Fibroblast of lung (primary cell): ENCODE measurements at regions not wholly inside any gene's neighbourhood (a gene's known extent, or its start where the extent isn't known, plus 50 kb on each side); places are given as distances from the start of the nearest gene placed in this dataset.

Experiments used
- DNase-seq, 2 donors: peaks; one replicate each; pipeline versions ENCODE4 v3.0.0 to v3.0.0-alpha.2; 2010; ENCODE audit warnings: low read depth in 2 of 2
- H2AFZ ChIP-seq: 2 replicates; pipeline ENCODE4 v1.5.1; 2012; ENCODE audit warnings: low read length, control low read depth, inconsistent platforms
- H3K27ac ChIP-seq: 2 replicates; pipeline ENCODE4 v1.5.1; 2011; ENCODE audit warnings: low read length, control low read depth; ENCODE audit not compliant: insufficient read depth
- H3K27me3 ChIP-seq: 2 replicates; pipeline ENCODE4 v1.5.1; 2011; ENCODE audit warnings: mild to moderate bottlenecking, low read length; ENCODE audit not compliant: control insufficient read depth, insufficient read depth
- H3K36me3 ChIP-seq: 2 replicates; pipeline ENCODE4 v1.5.1; 2011; ENCODE audit warnings: low read length; ENCODE audit not compliant: control insufficient read depth, insufficient read depth
- H3K4me1 ChIP-seq: 2 replicates; pipeline ENCODE4 v1.5.1; 2011; ENCODE audit warnings: low read length; ENCODE audit not compliant: control insufficient read depth, insufficient read depth; ENCODE audit errors: extremely low read depth
- H3K4me2 ChIP-seq: 2 replicates; pipeline ENCODE4 v1.5.1; 2011; ENCODE audit warnings: low read length, control low read depth; ENCODE audit not compliant: insufficient read depth; ENCODE audit errors: extremely low read depth
- H3K4me3 ChIP-seq, 4 experiments: fragments of 200-600 bp in 1 of 4; sonication (generic) in 1 of 4; replicated peaks in 1 of 4; 2 replicates each; pipeline ENCODE4 v1.5.1; 2011 to 2016; ENCODE audit warnings: low read length in 4 of 4, low read depth in 3 of 4, mild to moderate bottlenecking in 3 of 4, control low read depth in 2 of 4, inconsistent platforms in 1 of 4, mixed read lengths in 1 of 4; ENCODE audit not compliant: insufficient read depth in 1 of 4; ENCODE audit errors: control extremely low read depth in 1 of 4
- H3K79me2 ChIP-seq: 2 replicates; pipeline ENCODE4 v1.5.1; 2012; ENCODE audit warnings: mild to moderate bottlenecking, low read length, inconsistent platforms; ENCODE audit not compliant: control insufficient read depth, insufficient read depth
- H3K9ac ChIP-seq: 2 replicates; pipeline ENCODE4 v1.5.1; 2011; ENCODE audit warnings: mild to moderate bottlenecking, low read length, control low read depth; ENCODE audit not compliant: insufficient read depth
- H3K9me3 ChIP-seq: 2 replicates; pipeline ENCODE4 v1.5.1; 2012; ENCODE audit warnings: low read depth, low read length; ENCODE audit not compliant: control insufficient read depth, insufficient read depth
- H4K20me1 ChIP-seq: 2 replicates; pipeline ENCODE4 v1.5.1; 2011; ENCODE audit warnings: low read length; ENCODE audit not compliant: control insufficient read depth, insufficient read depth; ENCODE audit errors: extremely low read depth
- CTCF ChIP-seq, 2 donors: IDR thresholded peaks in 1 of 2; conservative IDR thresholded peaks in 1 of 2; 1 replicate in 1 of 2; 2 replicates in 1 of 2; pipeline ENCODE4 v1.5.1; 2011 to 2012; ENCODE audit warnings: low read length in 2 of 2, control low read depth in 1 of 2, inconsistent platforms in 1 of 2, low read depth in 1 of 2, mild to moderate bottlenecking in 1 of 2
- EZH2 ChIP-seq: IDR thresholded peaks from 2 replicates; pipeline ENCODE4 v1.5.1; 2012; ENCODE audit warnings: low read length, control low read depth, mild to moderate bottlenecking; ENCODE audit errors: missing control alignments

- H3K4me1 ChIP-seq: peaks cover 7% of the 10 kb centered on the region
- H3K27me3 ChIP-seq: no peaks in the 10 kb centered on the region
- H2AFZ ChIP-seq: no peak overlapping the region
- H3K9me3 ChIP-seq: no peaks in the 10 kb centered on the region
- H3K9ac ChIP-seq: no peak overlapping the region
- no peak overlapping the region for H3K4me3 ChIP-seq
- no peaks in the 10 kb centered on the region for H3K79me2 ChIP-seq
- DNase-seq: peak in 1 of 2 donors; percentile 79
- H3K36me3 ChIP-seq: no peaks in the 10 kb centered on the region
- TF ChIP-seq EZH2 (no peak), CTCF (conservative IDR thresholded peaks at IDR 0.05 in 1 of 2, IDR thresholded peaks at IDR 0.05 in 1 of 2; ENCODE audit: low read depth in 1 of 2, low read length in 2 of 2) (no peak)
- no peak overlapping the region for H3K4me2 ChIP-seq
- H3K27ac ChIP-seq: no peak overlapping the region
- no peaks in the 10 kb centered on the region for H4K20me1 ChIP-seq
Measured at GRCh38 chr4:187617113-187617512, 378.5 kb upstream of the ZFP42 start.

- H3K36me3 ChIP-seq: no peaks in the 10 kb centered on the region
- H4K20me1 ChIP-seq: no peaks in the 10 kb centered on the region
- TF ChIP-seq EZH2 (no peak), CTCF (conservative IDR thresholded peaks at IDR 0.05 in 1 of 2, IDR thresholded peaks at IDR 0.05 in 1 of 2; ENCODE audit: low read depth in 1 of 2, low read length in 2 of 2) (no peak)
- H3K9ac ChIP-seq: no peak overlapping the region
- no peak overlapping the region for H2AFZ ChIP-seq
- H3K4me1 ChIP-seq: peaks cover 7% of the 10 kb centered on the region
- no peak overlapping the region for H3K27ac ChIP-seq
- DNase-seq: peak; percentile 47 to 61
- no peak overlapping the region for H3K4me3 ChIP-seq
- no peaks in the 10 kb centered on the region for H3K27me3 ChIP-seq
- H3K4me2 ChIP-seq: peak overlapping the region; percentile 7
- no peaks in the 10 kb centered on the region for H3K79me2 ChIP-seq
- no peaks in the 10 kb centered on the region for H3K9me3 ChIP-seq
Measured at GRCh38 chr4:187618701-187619281, 376.8 kb upstream of the ZFP42 start.

- TF ChIP-seq CTCF (conservative IDR thresholded peaks at IDR 0.05 in 1 of 2, IDR thresholded peaks at IDR 0.05 in 1 of 2; ENCODE audit: low read depth in 1 of 2, low read length in 2 of 2) (no peak), EZH2 (no peak)
- Histone ChIP-seq H3K79me2 (no peaks in the 10 kb centered on the region), H3K27me3 (no peaks in the 10 kb centered on the region), H4K20me1 (no peaks in the 10 kb centered on the region), H2AFZ (no peak overlapping the region), H3K4me3 (no peak overlapping the region), H3K36me3 (no peaks in the 10 kb centered on the region), H3K9ac (no peak overlapping the region), H3K4me1 (peaks cover 7% of the 10 kb centered on the region), H3K9me3 (no peaks in the 10 kb centered on the region), H3K27ac (no peak overlapping the region), H3K4me2 (no peak overlapping the region)
- no peak for DNase-seq
Measured at GRCh38 chr4:187619319-187619718, 376.3 kb upstream of the ZFP42 start.
